ENCODE measurements at regions not wholly inside any gene's neighbourhood (a gene's known extent, or its start where the extent isn't known, plus 50 kb on each side); places are given as distances from the start of the nearest gene placed in this dataset.

DNA sequence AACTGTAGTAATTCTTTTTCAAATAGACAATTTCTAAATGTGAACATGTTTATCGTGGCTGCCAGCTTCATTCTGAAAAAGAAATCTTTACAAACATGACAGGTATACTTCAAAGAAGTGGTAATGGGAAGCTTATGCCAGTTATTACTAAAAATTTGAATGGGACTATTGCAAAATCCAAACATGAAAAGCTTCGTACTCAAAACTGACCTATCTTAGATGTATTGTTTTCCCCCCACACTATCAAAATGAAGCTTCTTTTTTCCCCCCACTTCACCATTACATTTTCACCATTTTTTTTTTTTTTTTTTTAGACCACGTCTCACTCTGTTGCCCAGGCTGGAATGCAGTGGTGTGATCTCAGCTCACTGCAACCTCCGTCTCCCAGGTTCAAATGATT, 50.4 kb upstream of the SERTAD2 start:
- DNase-seq (ENCODE audit: low read depth), result no peak

DNA sequence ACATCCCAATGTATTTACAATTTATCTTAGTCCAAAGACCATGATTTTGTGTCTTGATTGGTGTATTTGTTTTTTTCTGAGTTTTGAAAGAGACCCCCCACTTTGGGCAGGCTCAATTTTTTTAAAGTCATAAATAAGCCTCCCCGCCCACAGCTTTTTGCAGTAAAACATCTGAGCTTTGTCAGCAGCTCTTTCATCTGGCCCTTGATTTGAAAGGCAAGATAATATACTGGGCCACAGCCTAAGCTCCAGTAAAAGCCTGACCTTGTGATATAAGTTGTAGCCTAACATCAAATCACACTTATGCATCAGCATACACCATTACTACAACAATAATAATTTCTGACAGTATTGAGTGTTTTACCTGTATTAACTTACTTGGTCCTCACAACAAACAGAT, 51.3 kb upstream of the SERTAD2 start:
- DNase-seq (ENCODE audit: low read depth), result no peak

DNA sequence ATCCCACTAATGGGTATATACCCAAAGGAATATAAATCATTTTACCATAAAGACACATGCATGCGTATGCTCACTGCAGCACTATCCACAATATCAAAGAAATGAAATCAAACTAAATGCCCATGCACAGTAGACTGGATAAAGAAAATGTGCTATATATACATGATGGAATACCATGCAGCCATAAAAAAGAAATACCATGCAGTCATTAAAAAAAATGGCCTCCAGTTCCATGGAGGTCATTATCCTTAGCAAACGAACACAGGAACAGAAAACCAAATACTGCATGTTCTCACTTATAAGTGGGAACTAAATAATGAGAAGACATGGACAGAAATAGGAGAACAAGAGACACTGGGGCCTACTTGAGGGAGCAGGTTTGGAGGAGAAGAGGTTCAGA, 53.6 kb upstream of the SERTAD2 start:
- DNase-seq (ENCODE audit: low read depth), result no peak

DNA sequence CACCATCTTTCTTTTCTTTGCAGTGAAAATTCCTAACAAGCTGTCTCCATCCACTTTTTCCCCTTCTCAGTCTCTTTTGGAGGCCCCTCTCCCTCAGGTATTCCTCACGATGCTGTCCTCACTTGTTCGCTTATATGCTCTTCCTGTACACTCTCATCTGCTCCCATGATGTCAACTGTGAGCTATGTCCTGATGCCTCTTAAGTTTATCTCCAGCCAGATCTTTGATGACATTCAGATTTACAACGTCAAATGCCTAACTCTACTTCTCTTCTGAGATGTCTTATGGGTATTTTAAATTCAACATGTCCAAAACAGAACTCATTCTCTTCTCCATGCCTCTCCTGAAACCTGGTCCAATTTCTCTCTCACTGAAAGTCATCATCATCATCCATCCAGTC, 55.1 kb upstream of the SERTAD2 start:
- no peak for DNase-seq (ENCODE audit: low read depth)

DNA sequence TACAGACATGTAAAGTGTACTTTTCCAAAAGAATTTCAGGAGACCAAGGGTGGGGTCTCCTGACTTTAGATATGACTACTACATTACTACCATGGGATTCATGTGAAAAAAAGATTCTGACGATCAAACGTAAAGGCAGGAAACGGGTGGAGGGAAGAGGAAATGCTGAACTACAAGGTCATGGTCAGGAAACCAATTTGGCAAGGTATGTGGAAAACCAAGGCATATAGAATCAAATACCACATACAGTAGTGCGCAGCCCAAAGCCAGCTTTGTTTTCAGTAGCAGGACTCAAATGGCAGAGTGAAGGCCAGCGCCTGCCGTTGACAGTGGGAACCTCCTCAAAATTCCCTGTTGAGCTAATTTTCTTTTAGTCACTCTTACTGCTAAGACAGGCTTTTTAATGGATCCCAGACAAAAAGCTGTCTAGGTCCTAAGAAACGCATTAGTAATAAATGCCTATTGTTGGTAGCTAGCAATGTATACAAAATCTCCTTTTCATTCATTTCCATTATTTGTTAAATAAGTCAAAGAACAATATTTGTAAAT, 57.6 kb upstream of the SERTAD2 start:
- no peak for DNase-seq (ENCODE audit: low read depth)

DNA sequence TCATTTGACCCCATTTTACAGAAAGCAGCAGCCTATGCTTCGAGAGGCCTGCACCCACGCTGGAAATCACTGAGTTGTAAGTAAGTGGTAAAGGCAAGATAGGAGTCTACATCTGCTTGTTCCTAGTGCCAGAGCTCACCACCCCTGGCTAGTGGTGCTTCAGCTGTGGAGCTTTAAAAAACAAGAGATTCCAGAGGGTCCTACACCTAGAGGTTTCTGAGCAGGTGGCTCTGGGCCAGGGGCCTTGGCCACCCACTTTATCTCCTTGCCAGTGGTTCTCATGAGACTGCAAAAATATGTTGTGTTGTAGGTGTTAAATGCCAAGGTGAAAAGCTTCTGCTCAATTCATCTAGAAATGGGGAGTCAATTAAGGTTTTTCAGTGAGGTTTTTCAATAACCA, 60.0 kb upstream of the SERTAD2 start:
- no peak for DNase-seq (ENCODE audit: low read depth)

DNA sequence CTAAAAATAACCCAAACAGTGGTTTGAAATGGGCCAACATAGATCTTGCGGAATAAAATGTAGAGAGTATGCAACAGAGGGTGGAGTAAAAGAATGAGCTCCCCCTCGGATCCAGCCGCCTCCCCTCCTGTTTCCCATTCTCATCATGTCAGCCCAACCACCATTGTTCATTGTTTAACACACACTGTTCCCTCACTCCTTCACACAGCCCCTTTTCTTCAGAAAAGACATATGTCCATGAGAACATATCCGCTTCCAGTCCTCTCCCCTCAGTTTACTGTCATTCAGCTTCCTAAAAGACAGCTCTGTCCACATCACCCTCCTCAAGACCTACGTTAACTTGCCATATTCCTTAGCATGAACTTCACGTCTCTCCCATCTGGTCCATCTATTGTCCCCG, 62.9 kb upstream of the SERTAD2 start:
- DNase-seq (ENCODE audit: low read depth), result no peak

DNA sequence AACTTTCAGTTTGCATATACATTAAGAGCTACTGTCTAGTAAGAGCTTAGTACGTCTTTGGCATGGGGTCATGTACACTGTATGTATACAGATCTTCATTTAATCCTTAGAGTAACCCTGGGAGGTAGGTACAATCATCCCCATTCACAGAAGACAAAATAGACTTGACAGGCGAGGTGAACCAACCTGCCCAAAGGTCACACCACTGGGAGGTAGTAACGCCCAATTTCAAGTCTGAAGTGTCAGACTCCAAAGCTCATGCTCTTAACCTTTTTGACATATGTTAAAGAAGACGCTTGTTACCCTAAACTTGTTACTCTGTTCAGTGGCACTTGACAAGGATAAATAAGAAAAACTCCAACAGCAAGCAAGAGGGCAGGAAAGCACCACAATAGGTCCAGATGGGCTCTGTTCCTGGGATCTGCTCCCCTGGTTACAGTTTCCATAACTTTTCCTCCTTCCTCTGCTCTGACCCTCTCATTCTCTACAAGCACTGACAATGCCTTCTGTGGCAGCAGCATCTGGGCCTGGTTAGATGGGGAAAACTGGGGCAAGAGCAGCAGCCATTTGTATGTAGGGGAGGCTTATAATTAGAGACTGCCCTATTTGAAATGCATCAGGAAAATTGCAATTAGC, 64.7 kb upstream of the SERTAD2 start:
- no peak for DNase-seq (ENCODE audit: low read depth)

DNA sequence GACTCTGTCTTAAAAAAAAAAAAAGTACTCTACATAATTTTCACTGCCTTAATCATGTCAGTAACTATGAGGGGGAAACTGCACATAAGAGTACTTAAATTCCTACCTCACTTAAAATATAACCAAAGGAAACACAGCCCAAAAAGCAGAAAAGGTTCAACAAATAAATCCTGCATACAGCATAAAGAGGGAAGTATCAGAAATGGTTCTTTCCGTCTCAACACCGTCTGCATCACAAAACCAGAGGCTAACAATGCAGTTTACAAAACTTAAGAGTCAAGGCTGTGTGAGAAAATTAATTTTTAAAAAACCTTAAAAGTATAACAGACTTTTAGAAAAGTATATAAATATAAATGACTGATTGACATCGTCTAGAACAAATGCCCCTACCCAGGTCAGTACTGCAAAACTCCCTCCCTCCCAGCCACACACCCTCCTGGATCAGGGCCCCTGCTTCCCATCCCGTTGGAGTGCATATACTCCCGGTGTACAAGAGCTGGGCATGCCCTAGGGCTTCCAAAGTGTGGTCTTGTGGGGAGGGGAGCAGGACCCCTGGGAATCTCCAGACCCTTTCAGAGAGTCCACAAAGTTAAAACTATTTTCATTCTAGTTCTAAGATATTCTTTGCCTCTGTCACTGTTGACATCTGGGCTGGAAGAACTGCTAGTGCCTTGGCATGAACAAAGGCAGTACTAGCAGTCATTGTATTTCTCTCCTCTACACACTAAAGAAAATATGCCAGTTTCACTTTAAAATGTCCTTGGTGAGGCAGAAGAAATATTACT, 67.0 kb upstream of the SERTAD2 start:
- no peak for DNase-seq (ENCODE audit: low read depth)

DNA sequence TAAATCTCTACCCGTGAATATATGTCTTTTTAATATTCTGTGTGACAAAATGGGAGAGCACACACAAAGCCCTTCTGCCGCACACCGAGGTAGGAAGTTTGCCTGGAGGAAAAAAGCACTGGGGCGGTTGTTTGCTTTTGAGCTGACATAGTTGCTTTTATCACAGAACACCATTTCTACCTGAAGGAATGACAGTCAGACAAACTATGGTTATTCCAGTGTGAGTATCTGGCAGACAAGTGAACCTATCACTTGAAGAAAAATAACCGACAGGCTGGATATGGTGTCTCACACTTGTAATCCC, 67.6 kb upstream of the SERTAD2 start:
- no peak for DNase-seq (ENCODE audit: low read depth)

DNA sequence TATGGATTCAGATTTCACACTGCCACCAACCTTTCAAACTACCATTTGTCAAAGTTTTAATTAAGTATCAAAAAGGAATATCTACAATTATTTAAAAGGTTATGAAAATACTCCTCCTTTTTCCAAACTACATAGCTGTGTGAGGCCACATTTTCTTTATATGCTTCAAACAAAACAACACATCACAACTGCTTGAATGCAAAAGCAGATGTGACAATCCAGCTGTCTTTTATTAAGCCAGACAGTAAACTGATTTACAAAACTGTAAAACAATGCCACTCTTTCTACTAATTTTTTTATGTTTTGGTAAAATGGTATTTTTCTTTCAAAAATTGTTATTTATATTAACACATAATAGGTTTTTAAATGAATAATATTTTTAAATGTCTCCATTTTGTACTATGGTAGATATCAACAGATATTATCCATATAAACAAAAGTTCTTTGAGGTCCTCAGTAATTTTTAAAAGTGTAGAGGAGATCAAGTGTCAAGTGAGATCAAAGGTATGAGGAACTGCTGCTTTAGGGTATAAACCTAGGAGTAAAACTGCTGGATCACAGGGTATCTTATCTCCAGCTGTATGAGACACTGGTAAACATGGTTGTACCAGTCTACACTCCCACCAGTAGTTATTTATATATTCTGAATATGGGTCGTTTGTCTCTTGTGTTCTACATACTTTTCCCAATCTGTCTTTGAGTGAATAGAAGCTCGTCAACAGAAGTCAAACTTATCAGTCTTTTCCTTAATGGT, 68.8 kb upstream of the SERTAD2 start:
- no peak for DNase-seq (ENCODE audit: low read depth)

DNA sequence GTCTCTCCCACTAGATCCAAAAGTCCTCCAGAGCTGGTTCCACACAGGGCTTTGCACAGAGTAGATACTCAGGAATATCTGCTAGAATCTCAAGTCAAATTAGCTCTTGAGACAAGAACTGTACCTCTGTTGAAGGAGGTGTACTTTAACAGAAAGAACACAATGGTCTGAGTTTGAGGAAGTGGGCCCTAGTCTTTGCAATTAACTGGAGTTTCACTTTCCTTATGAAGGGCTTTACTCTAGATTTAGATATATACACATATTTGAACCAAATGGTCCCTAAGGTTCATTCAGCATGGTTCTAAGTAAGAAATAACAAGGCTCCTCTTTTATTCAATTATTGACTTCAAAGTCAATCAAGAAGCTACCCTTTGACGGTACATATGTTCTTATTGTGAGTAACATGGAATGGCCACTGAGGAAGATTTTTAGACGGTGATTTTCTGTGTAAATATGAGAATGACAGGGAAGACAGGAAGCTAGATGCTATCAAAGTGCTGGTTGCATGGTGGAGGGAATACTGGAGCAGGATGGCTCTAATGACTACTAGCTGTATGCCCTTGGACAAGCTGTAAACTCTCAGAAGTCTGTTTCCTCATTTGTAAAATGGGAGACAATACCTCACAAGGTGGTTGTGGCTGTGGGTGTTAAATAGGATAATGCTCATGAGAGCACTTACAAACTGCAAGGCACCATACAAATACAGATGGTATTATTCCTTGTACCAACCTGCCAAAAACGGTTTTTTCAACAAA, 73.5 kb upstream of the SERTAD2 start:
- DNase-seq (ENCODE audit: low read depth), result no peak

DNA sequence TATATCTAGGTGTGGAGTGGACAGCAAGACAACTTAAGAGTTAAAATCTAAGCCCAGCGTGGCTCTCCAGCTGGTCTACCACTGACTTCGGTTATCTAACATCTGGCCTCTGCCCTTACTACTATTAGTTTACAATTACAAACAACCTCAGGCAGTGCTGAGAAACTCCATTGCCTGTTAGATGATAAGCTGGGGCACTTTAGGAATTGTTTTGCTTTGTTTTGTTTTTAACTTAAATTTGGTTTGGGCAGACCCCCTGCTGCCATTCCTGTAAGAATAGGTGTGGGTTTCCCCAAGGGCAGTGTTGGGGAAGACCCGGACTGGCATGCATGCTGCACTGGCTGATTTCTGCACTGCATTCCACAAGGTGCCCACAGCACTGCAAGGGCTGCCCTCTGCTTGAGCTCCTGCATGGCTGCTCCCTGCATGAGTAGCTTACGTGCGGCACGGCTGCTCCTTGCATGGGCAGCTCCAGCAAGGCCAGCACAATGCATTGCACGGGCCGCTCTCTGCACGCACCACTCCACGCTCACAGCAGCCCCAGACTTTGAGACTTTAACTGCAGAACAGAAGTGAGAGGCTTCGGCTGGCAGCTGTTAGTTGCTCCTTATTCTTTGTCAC, 74.2 kb upstream of the SERTAD2 start:
- DNase-seq (ENCODE audit: low read depth), result no peak

DNA sequence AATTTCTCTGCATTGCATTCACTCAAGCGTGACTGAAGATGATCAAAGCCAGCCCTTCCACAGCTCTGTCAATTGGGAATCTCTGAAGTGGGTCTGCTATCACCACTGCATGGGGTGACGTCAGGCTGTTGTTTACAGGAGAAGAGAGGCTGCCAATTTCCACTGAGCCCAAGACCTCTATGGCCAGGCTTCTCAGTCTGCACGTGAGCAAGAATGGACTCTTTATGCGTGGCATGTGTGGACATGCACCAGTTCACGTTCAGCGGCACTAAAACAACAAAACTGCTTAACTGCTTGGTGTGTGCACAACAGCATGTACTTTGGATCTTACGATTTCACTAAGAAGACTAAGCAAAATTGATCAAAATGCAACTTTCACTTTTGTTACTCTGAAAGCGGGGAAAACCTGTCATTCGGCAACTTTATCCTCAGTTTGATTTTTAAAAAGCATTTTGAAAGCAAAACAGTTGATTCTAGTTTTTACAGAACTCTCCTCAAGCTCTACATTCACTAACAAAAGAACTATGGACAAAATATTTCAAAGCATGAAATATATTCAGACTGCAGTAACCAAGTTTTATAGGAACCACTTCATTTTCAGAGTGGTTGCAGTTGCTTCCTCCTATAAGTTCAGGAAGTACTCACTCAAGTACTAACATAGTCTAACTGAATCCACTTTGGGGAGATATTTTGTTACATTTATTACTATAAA, 77.0 kb upstream of the SERTAD2 start:
- DNase-seq (ENCODE audit: low read depth), result peak; percentile 79

DNA sequence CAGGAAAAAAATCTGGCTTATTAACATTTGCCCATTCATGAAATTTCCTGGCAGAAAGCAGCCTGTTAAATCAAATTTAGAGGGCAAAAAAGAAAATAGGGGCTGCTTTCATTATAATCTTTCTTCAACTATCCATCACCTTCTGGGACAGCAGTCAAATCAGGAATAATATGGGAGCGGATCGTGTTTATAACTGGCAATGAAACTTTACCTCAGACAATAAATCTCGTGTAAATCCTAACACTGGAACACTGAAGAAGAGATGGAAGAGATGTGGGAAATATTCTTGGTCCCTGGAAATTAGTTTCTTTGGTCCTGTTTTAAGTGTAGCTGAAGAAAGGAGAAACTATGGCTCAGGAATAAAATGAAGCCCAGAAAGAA, 77.5 kb upstream of the SERTAD2 start:
- no peak for DNase-seq (ENCODE audit: low read depth)

DNA sequence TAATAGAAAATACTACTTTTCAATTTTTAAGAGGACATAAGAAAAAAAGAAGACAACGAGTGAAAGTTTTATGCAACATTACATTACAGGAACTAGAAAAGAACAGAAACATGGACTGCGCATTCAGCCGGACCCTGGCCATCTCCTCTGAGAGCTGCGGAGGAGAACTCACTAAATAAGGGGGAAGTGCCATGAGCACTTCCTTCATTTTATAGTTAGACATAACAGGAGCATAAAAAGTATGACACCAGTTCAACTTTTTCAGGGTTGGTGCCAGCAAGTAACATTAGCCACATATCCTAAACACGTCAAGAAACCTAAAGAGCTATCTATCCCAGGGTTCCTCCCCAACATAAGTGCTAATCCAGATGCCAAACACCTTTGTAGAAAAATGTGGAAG, 78.0 kb upstream of the SERTAD2 start:
- DNase-seq (ENCODE audit: low read depth), result no peak

DNA sequence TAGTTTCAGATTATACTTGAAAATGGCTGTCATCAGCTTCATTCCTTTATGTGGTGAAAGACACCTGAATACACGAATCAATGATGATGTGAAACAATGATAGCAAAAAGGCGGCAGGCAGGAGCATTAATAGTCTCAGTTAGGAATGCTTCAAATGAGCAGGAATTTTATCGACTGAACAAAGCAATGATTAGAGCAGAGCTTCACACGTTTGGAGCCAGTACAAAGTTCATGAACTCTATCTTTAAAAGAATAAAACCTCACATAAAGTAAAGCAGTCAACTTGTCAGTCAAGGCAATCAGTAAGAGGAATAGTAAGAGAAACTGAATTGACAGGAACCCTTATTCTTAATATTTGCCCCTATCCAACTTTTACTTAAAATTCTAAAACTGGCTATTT, 78.4 kb upstream of the SERTAD2 start:
- DNase-seq (ENCODE audit: low read depth), result no peak

DNA sequence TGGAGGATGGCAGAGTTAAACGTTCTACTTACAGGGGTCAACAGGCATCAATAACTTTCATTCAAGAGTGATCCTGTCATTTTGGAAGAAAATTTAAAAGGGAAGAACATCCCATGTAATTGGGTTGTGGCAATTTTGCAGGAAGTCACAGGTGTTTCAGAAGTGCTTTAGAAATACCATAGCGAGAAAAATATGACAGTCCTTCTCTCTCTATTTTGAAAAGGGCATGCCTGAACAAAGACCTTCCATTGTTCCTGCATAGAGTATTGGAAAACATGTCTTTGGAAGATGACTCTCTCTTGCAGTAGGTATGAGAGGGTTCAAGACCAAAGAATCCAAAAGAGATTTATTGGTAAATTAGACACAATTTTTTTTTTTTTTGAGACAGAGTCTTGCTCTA, 81.8 kb upstream of the SERTAD2 start:
- no peak for DNase-seq (ENCODE audit: low read depth)

DNA sequence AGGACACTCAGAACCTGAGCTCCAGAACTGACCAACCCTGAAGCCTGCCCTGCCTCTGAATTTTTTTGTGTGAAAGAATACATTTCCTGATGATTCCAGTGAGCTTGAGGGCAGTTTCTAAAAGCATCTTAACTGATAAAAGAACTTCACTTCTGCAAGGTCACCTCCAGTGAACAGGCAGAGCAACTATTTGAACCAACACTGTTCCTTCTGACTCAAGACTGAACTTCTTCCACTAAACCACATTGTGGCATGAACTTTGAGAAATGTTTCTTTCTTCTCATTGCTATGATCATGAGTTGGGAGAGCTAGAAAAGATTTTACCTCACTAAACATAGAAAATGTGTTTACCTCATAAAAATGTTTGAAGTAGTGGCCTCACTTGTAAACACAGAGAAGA, 83.8 kb upstream of the SERTAD2 start:
- no peak for DNase-seq (ENCODE audit: low read depth)

DNA sequence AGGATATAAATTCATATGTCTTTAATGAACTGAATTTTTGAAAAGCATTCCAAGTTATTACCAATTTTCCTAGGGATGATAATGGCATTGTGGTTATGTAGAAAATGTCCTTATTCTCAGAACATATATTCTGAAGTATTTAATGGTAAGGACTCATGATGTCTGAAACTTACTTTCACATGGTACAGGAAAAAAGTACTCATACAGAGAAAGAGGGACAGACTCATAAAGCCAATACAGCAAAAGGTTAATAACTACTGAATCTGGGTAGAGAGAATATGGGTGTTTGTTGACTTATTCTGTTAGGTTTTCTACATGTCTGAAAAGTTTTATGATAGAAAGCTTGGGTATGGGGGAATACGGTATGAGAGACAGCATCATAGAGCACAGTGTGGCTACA, 84.3 kb upstream of the SERTAD2 start:
- DNase-seq (ENCODE audit: low read depth), result no peak

DNA sequence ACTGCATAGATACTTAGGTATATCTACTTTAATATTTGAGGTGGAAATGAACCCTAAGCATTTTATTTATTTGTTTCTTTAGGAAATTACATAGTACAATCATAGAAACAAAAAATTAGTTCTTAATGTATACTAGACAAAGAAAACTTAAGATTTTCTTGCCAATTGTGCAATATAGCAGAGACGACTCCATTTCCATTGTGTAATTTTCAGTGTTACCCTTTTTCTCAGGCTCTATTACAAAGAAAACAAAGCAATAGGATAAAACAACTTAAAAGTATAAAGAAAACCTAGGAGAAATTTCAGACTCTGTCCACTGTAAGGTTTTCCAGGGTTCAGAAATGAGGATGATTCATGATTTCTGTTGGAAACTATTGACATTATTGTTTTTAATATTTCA, 89.0 kb upstream of the SERTAD2 start:
- peak; percentile 44 for DNase-seq (ENCODE audit: low read depth)
